ENCODE measurements at regions not wholly inside any gene's neighbourhood (a gene's known extent, or its start where the extent isn't known, plus 50 kb on each side); places are given as distances from the start of the nearest gene placed in this dataset.
A peak's percentile ranks its signal among the peaks of the same experiment; 100 is the strongest.
"Not testable (repeated sequence)": the region's sequence is repeated elsewhere in the genome, so short reads cannot be mapped to it uniquely, and the experiment has no call there.

GRCh38 chr13:97727991-97728390, 225.5 kb upstream of the IPO5 start:
- DNase-seq = no peak

DNA sequence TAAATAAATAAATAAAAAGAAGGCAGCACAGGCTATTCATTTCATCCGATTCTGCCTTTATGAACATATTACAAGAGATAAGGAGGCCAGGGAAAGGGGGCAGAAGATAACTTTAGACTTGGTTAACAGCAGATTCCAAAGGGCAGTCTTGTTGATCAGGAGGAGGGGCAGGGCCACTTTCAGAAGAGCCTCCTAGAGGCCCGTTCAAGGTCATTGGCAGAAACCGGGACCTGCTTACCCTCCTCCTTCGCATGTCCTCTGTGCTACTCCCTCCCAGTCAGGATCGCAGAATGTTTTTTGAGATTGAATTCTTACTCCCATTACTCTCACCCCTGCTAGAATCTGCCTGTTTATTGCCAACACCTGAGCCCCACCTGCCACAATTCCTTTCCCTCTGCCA, 217.0 kb upstream of the IPO5 start:
- DNase-seq = no peak

DNA sequence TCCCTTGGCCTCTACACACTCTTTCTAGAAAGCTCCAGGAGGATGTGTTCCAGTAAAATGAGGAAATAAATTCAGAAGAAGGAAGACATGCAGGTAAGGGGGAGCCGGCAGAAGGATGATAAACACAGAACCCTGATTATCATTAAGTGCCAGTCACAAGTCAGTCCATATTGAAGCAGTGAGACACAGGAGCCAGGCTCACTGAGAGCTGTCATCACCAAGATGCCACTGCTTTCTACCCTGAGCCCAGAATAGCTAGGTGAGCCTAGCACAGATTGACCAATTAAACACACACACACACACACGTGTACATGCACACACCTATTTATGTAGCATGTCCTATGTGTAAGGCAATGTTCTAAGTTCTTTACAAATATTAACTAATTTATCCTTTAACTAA, 211.4 kb upstream of the IPO5 start:
- DNase-seq = no peak

GRCh38 chr13:97743938-97744337, 209.5 kb upstream of the IPO5 start:
- no peak for DNase-seq

DNA sequence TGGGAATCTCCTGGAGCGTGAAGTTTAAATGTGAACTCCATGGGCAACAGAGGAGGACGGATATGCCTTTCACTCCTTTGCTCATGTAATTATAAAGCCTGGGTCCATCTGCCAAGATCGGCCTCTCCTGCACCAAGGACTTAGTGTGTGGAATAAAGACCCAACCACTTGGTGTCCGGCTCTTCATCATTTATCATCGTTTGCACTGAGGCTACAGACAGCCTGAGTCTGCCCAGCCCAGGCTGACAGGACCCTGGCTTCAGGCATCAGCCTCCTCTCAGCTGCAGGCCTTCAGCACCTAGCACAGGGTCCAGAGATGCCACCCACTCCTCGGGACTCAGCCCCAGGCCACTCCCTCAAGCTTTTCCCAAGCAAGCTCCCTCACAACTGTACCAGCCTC, 206.8 kb upstream of the IPO5 start:
- DNase-seq = no peak

DNA sequence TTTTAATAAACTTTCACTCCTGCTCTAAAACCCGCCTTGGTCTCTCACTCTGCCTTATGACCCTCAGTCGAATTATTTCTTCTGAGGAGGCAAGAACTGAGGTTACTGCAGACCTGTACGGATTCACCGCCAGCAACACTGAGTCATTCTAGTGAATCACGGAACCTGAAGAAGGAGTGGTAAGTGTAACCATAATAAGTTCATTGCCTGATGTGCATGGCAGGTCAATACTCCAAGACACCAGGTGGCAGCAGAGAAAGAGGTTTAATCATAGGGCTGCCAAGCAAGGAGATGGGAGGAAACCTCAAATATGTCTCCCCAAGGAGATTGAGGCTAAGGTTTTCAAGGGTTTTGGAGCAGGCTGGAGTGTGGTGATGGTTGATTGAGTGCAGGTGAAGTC, 204.3 kb upstream of the IPO5 start:
- DNase-seq = peak; percentile 13

GRCh38 chr13:97751477-97751876, 202.0 kb upstream of the IPO5 start:
- no peak for DNase-seq

GRCh38 chr13:97752961-97753668, 200.4 kb upstream of the IPO5 start:
- DNase-seq = peak; percentile 56

DNA sequence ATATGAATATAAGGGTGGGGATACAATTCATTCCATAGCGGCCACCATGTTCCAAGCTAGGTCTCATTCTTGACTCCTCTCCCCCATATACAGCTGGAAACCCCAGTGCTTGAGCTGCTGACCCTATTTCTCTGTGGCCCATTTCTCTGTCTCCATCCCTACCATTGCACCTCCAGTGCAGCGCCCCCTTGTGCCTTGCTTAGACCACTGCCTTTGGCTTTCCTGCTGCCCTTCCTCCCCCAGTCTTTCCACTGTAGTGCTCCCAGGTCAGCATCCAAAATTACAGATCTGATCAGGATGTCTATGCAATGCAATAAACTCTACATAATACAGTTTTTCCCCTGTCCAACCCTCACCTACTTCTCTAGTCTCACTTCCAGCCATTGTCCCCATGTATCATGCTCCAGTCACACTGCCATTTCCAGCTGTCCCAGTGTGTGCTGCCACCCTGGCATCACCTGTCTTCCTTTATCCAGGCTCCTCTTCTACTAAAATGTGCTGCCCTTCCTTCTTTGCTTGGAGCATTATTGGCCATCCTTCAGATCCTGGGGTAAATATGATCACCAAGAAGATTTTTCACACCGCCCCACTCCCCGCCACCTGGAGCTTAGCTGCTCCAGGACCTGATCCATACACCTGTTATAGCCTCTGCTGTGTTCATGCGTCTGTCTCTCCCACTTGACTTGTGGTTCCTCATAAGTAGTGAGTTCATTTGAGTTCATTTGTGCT, 199.4 kb upstream of the IPO5 start:
- DNase-seq = peak; percentile 26

GRCh38 chr13:97757807-97758206, 195.7 kb upstream of the IPO5 start:
- DNase-seq = no peak

- no peak for DNase-seq
Measured at GRCh38 chr13:97758317-97758716, 195.2 kb upstream of the IPO5 start.

DNA sequence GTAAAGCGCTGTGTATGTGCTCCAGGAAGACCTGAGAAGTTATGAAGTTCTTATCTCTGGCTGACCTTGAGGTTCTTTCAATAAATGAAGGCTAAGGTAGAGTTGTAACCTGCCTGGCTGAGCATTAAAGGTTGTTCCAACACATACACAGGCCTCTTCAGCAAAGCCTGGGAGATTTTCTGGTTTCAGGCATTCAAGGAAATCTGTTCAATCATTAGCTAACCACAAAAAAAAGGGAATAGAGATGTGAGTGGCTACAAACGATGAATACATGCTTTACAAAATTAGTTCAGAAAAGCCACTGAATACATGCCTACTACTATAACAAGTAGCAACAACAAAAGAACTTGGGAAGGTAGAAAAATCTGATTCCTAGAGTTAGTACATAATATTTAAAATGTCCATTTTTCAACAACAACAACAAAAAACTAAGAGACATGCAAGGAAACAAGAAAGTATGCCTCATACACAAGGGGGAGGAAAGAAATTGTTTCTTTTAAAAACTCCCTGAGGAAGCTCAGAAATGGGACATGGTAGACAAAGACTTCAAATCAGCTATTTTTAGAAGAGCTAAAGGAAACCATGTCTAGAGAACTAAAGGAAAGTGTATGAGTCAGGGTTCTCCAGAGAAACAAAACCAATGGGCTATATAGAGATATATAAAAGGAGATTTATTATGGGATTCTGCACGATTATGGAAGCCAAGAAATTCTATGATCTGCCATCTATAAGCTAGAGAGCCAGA, 191.5 kb upstream of the IPO5 start:
- no peak for DNase-seq

DNA sequence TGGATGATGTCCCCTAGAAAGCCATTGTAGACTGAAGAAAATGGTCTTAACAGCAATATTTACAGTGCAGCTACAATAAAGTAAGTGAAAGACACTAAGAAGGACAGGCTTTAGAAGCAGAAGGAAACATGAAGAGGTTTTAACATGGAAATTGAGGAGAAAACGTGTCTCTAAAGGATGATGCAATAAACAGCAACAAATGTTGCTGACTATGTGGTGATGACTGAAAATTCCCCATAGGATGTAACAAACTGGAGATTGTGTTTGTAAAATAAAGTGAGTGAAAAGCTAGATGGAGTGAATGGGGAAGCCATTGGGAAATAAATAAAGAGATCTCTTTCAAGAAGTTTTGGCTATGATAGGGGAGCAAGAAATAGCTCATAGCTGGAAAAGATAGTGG, 186.7 kb upstream of the IPO5 start:
- no peak for DNase-seq

DNA sequence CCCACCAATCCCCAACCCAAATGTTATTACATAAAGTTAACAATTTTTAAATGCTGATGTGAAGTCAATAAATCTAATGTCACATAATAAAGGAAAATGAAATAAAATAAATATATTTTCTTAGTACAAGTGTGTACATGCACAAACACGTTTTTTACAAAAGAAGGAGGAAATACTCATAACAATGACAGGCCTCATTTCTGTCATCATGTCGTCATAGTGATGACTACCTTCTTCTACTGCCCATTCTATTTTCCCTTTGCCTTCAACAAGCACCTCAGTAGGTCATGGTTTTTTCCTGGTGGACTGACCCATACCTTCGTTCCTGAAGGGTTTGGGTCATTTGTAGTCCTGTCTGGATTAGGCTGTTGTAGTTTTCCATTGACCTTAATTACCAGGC, 185.3 kb upstream of the IPO5 start:
- no peak for DNase-seq

GRCh38 chr13:97770231-97770630, 183.2 kb upstream of the IPO5 start:
- not testable (repeated sequence) for DNase-seq

DNA sequence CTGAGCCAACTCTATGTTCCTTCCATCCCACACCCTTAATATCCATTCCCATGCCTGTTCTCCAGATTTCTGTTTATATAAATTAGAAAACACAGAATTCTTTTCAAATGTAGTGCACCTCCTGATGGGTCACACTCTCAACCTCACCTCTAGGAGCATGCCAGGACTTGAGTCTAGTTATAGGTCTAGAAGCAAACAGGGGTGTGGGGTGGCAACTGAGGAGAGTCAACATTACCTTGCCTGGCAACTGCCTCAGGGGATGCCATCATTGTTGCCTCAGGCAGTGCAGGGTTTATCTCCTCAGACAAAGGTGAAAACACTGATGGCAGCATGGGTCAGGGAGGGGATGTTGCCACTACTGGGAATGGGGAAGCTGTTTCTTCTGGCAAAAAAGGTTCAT, 181.0 kb upstream of the IPO5 start:
- not testable (repeated sequence) for DNase-seq

- not testable (repeated sequence) for DNase-seq
Measured at GRCh38 chr13:97774391-97775100, 178.9 kb upstream of the IPO5 start.

- no peak for DNase-seq
Measured at GRCh38 chr13:97780486-97780885, 173.0 kb upstream of the IPO5 start.

DNA sequence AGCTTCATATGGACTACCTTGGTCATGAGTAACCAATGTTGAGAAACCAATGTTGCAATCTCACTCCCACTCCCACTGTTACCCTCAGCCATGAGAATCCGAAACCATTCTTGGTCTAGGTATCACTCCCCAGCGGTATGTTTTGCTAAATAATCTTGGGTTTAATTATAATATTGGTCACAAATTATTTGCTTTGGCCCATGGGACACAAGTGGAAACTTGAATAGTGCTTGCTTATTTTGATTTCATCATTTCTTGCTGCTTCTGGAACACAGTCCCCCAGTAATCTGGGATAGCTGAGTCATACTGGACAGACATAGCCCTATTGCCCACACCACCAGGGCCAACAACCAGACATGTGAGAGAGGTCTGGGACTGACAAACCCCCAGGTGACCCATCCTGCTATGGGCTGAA, 171.6 kb upstream of the IPO5 start:
- no peak for DNase-seq

GRCh38 chr13:97786510-97786909, 167.0 kb upstream of the IPO5 start:
- DNase-seq = no peak

- DNase-seq = no peak
Measured at GRCh38 chr13:97797553-97797952, 155.9 kb upstream of the IPO5 start.

DNA sequence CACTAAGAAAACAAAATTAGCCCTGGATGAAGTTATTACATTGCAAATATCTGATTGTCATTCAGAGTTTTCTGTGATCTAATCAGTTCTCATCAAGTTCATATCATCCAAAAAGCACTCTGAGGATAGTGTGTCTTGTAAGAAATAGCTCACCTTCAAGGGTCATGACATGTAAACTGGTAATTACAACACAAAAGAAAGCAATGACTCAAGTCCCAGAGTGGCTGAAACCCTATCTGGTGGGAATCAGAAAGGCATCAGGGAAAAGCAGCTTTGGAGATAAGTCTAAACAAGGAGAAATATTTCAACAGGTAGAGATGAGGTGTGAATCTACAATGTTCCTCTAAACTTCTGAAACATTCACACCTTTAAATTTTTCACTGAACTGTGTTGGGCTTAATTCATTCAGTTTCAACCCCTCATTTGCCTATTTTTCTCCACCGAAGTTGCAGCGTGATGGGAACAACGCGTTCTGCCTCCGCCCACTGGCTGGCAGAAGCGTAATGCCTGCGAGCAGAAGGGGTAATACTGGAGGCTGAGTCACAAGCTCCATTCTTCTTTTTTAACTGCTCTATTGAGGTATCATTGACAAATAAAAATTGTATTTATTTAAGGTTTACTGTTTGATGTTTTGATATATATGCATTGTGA, 155.2 kb upstream of the IPO5 start:
- peak; percentile 22 for DNase-seq

GRCh38 chr13:97798836-97799235, 154.6 kb upstream of the IPO5 start:
- peak; percentile 31 for DNase-seq
